Karpas-422 (cell line): ENCODE measurements at regions not wholly inside any gene's neighbourhood (a gene's known extent, or its start where the extent isn't known, plus 50 kb on each side); places are given as distances from the start of the nearest gene placed in this dataset.
"Not testable (repeated sequence)": the region's sequence is repeated elsewhere in the genome, so short reads cannot be mapped to it uniquely, and the experiment has no call there.

ENCODE experiments used
- DNase-seq: peaks from one replicate; pipeline ENCODE4 v3.0.0-alpha.2; 2015
- H2AFZ ChIP-seq: fragments of 200-600 bp; sonication (generic); 2 replicates; pipeline ENCODE4 v1.6.1; 2014; ENCODE audit warnings: antibody characterized with exemption, low read length, mixed read lengths
- H3K27ac ChIP-seq: fragments of 200-600 bp; sonication (generic); 2 replicates; pipeline ENCODE4 v1.5.1; 2014; ENCODE audit warnings: mild to moderate bottlenecking, low read length, moderate library complexity
- H3K27me3 ChIP-seq: fragments of 200-600 bp; sonication (generic); 2 replicates; pipeline ENCODE4 v1.6.1; 2014; ENCODE audit warnings: low read length, mixed read lengths
- H3K36me3 ChIP-seq: fragments of 200-600 bp; sonication (generic); 2 replicates; pipeline ENCODE4 v1.6.1; 2014; ENCODE audit warnings: low read length, mixed read lengths; ENCODE audit not compliant: insufficient read depth
- H3K4me1 ChIP-seq: fragments of 200-600 bp; sonication (generic); 2 replicates; pipeline ENCODE4 v1.6.1; 2014; ENCODE audit warnings: mild to moderate bottlenecking, low read length, mixed read lengths
- H3K4me2 ChIP-seq: fragments of 200-600 bp; sonication (generic); 2 replicates; pipeline ENCODE4 v1.6.1; 2014; ENCODE audit warnings: low read length, low read depth, mild to moderate bottlenecking; ENCODE audit not compliant: poor library complexity, severe bottlenecking
- H3K4me3 ChIP-seq: fragments of 200-600 bp; sonication (generic); 2 replicates; pipeline ENCODE4 v1.5.1; 2014; ENCODE audit warnings: mild to moderate bottlenecking, antibody characterized with exemption, low read length, mixed read lengths
- H3K79me2 ChIP-seq: fragments of 200-600 bp; sonication (generic); 2 replicates; pipeline ENCODE4 v1.6.1; 2014; ENCODE audit warnings: mild to moderate bottlenecking, low read length, mixed read lengths
- H3K9ac ChIP-seq: fragments of 200-600 bp; sonication (generic); 2 replicates; pipeline ENCODE4 v1.6.0; 2014; ENCODE audit warnings: low read length
- H3K9me2 ChIP-seq: fragments of 200-600 bp; sonication (generic), shearing (Covaris generic); replicated peaks from 2 replicates; pipeline ENCODE4 v1.6.0; 2014; ENCODE audit warnings: mild to moderate bottlenecking, low read length, moderate library complexity; ENCODE audit not compliant: insufficient read depth
- H3K9me3 ChIP-seq: fragments of 300-700, 200-600 bp; sonication (generic); 2 replicates; pipeline ENCODE4 v1.6.1; 2014; ENCODE audit warnings: low read length, mixed read lengths
- H4K20me1 ChIP-seq: fragments of 200-600 bp; sonication (generic); 2 replicates; pipeline ENCODE4 v1.6.1; 2014; ENCODE audit warnings: mild to moderate bottlenecking, antibody characterized with exemption, low read length, low read depth; ENCODE audit not compliant: insufficient read depth

GRCh38 chr4:116551806-116552205 lies 533.6 kb downstream of the TRAM1L1 start:
- Histone ChIP-seq H2AFZ (no peak overlapping the region), H3K79me2 (no peaks in the 10 kb centered on the region), H3K4me3 (no peak overlapping the region), H3K9me2 (no peaks in the 10 kb centered on the region), H4K20me1 (no peaks in the 10 kb centered on the region), H3K36me3 (no peaks in the 10 kb centered on the region), H3K9me3 (peaks cover 16% of the 10 kb centered on the region), H3K27ac (no peak overlapping the region), H3K27me3 (no peaks in the 10 kb centered on the region), H3K9ac (no peak overlapping the region), H3K4me1 (no peaks in the 10 kb centered on the region), H3K4me2 (no peak overlapping the region)
- no peak for DNase-seq

GRCh38 chr4:116547632-116548031 lies 537.7 kb downstream of the TRAM1L1 start:
- H3K36me3 ChIP-seq, result no peaks in the 10 kb centered on the region
- no peak overlapping the region for H2AFZ ChIP-seq
- peaks cover 7% of the 10 kb centered on the region; the same call in 1 of the 2 replicates for H3K9me3 ChIP-seq
- H3K27me3 ChIP-seq, result no peaks in the 10 kb centered on the region
- DNase-seq, result no peak
- no peak overlapping the region for H3K9ac ChIP-seq
- H3K4me2 ChIP-seq, result no peak overlapping the region
- H3K27ac ChIP-seq, result no peak overlapping the region
- H3K9me2 ChIP-seq, result no peaks in the 10 kb centered on the region
- H3K4me3 ChIP-seq, result no peak overlapping the region
- H4K20me1 ChIP-seq, result no peaks in the 10 kb centered on the region
- no peaks in the 10 kb centered on the region for H3K4me1 ChIP-seq
- H3K79me2 ChIP-seq, result no peaks in the 10 kb centered on the region

- no peak overlapping the region for H3K9ac ChIP-seq
- no peaks in the 10 kb centered on the region for H3K27me3 ChIP-seq
- no peak for DNase-seq
- no peaks in the 10 kb centered on the region for H3K9me2 ChIP-seq
- H4K20me1 ChIP-seq, result no peaks in the 10 kb centered on the region
- H3K9me3 ChIP-seq, result peaks cover under 1% of the 10 kb centered on the region
- no peaks in the 10 kb centered on the region for H3K79me2 ChIP-seq
- H3K4me3 ChIP-seq, result no peak overlapping the region
- H2AFZ ChIP-seq, result no peak overlapping the region
- H3K36me3 ChIP-seq, result no peaks in the 10 kb centered on the region
- no peaks in the 10 kb centered on the region for H3K4me1 ChIP-seq
- H3K27ac ChIP-seq, result no peak overlapping the region
- no peak overlapping the region for H3K4me2 ChIP-seq
These were observed 538.6 kb downstream of the TRAM1L1 start for GRCh38 chr4:116546759-116547158.

- Histone ChIP-seq H3K4me2 (no peak overlapping the region), H3K9ac (no peak overlapping the region), H3K27me3 (no peaks in the 10 kb centered on the region), H4K20me1 (no peaks in the 10 kb centered on the region), H3K27ac (no peak overlapping the region), H2AFZ (no peak overlapping the region), H3K79me2 (no peaks in the 10 kb centered on the region), H3K9me3 (peaks cover 4% of the 10 kb centered on the region), H3K36me3 (no peaks in the 10 kb centered on the region), H3K4me3 (no peak overlapping the region), H3K4me1 (no peaks in the 10 kb centered on the region), H3K9me2 (no peaks in the 10 kb centered on the region)
- no peak for DNase-seq
These were observed 540.4 kb downstream of the TRAM1L1 start for GRCh38 chr4:116544946-116545345.

GRCh38 chr4:116539744-116540143 lies 545.6 kb downstream of the TRAM1L1 start:
- Histone ChIP-seq H4K20me1 (no peaks in the 10 kb centered on the region), H3K36me3 (no peaks in the 10 kb centered on the region), H3K4me2 (no peak overlapping the region), H3K79me2 (no peaks in the 10 kb centered on the region), H2AFZ (no peak overlapping the region), H3K9ac (no peak overlapping the region), H3K9me2 (no peaks in the 10 kb centered on the region), H3K4me1 (no peaks in the 10 kb centered on the region), H3K27me3 (no peaks in the 10 kb centered on the region), H3K27ac (no peak overlapping the region), H3K9me3 (peaks cover 13% of the 10 kb centered on the region; the same call in 1 of the 2 replicates), H3K4me3 (no peak overlapping the region)
- no peak for DNase-seq

GRCh38 chr4:116537828-116538227 lies 547.5 kb downstream of the TRAM1L1 start:
- H3K27ac ChIP-seq, result no peak overlapping the region
- peaks cover 13% of the 10 kb centered on the region; the same call in 1 of the 2 replicates for H3K9me3 ChIP-seq
- no peaks in the 10 kb centered on the region for H3K36me3 ChIP-seq
- H2AFZ ChIP-seq, result no peak overlapping the region
- no peaks in the 10 kb centered on the region for H3K27me3 ChIP-seq
- no peak overlapping the region for H3K4me3 ChIP-seq
- H3K4me1 ChIP-seq, result no peaks in the 10 kb centered on the region
- no peak overlapping the region for H3K4me2 ChIP-seq
- no peaks in the 10 kb centered on the region for H3K9me2 ChIP-seq
- no peaks in the 10 kb centered on the region for H4K20me1 ChIP-seq
- H3K9ac ChIP-seq, result no peak overlapping the region
- no peaks in the 10 kb centered on the region for H3K79me2 ChIP-seq
- no peak for DNase-seq

GRCh38 chr4:116536024-116536423 lies 549.4 kb downstream of the TRAM1L1 start:
- not testable (repeated sequence) for H3K4me1 ChIP-seq, H3K4me3 ChIP-seq, H3K4me2 ChIP-seq, H3K9me2 ChIP-seq, DNase-seq, H4K20me1 ChIP-seq, H3K27ac ChIP-seq, H3K36me3 ChIP-seq, H3K79me2 ChIP-seq, H2AFZ ChIP-seq, H3K27me3 ChIP-seq, H3K9ac ChIP-seq
- peaks cover 16% of the 10 kb centered on the region; the same call in 1 of the 2 replicates for H3K9me3 ChIP-seq

- Histone ChIP-seq H3K9me3 (peaks cover 10% of the 10 kb centered on the region), H3K36me3 (no peaks in the 10 kb centered on the region), H4K20me1 (no peaks in the 10 kb centered on the region), H3K27ac (no peak overlapping the region), H3K4me1 (no peaks in the 10 kb centered on the region), H3K9ac (no peak overlapping the region), H3K4me2 (no peak overlapping the region), H3K79me2 (no peaks in the 10 kb centered on the region), H2AFZ (no peak overlapping the region), H3K4me3 (no peak overlapping the region), H3K27me3 (no peaks in the 10 kb centered on the region), H3K9me2 (no peaks in the 10 kb centered on the region)
- no peak for DNase-seq
These were observed 553.5 kb downstream of the TRAM1L1 start for GRCh38 chr4:116531870-116532269.

- H3K4me1 ChIP-seq, result no peaks in the 10 kb centered on the region
- peaks cover 8% of the 10 kb centered on the region for H3K9me3 ChIP-seq
- H3K4me3 ChIP-seq, result no peak overlapping the region
- DNase-seq, result no peak
- no peak overlapping the region for H3K9ac ChIP-seq
- no peaks in the 10 kb centered on the region for H3K9me2 ChIP-seq
- no peak overlapping the region for H3K27ac ChIP-seq
- H3K27me3 ChIP-seq, result no peaks in the 10 kb centered on the region
- no peaks in the 10 kb centered on the region for H3K79me2 ChIP-seq
- H2AFZ ChIP-seq, result no peak overlapping the region
- H4K20me1 ChIP-seq, result no peaks in the 10 kb centered on the region
- H3K4me2 ChIP-seq, result no peak overlapping the region
- H3K36me3 ChIP-seq, result no peaks in the 10 kb centered on the region
These were observed 554.4 kb downstream of the TRAM1L1 start for GRCh38 chr4:116531026-116531425.
